ENCODE measurements at regions not wholly inside any gene's neighbourhood (a gene's known extent, or its start where the extent isn't known, plus 50 kb on each side); places are given as distances from the start of the nearest gene placed in this dataset.
"Not testable (repeated sequence)": the region's sequence is repeated elsewhere in the genome, so short reads cannot be mapped to it uniquely, and the experiment has no call there.

DNA sequence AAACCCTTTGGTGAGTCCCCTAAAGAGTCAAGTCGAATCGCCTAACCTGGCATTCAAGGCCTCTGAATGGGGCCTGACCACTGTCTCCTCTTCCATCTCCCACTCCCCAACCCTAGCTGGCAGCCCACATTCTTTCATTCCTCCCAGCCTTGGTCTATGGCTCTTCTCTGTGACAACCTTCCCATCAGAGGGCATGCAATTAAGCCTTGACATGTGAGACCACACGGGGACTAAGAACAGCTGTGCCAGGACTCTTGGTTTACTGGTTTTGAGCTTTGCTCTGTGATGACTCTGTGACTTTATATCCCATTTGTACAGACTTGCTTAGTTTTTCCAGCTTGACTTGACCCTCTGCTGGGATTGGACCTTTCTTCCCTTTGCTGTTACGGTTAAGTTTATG lies 116.6 kb downstream of the BUB3 start:
- no peak for DNase-seq

DNA sequence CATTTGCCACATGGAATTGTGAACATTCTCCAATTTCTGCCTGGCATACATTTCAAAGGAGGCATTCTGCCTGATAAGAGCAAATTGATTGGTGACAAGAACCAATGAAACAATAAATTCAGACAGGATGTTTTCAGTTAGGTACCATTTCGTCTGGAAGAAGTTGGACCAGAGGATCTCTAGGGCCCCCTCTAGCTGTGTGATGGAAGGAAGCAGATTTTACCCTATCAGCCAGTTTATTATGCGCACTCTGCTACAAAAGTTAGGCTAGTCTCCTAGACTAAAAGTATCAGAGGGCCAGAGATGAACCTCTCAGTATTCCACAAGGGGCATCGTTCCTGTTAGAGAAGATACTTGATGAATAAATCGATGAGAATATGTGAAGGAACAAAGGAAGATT lies 118.0 kb downstream of the BUB3 start:
- peak in 1 of 2 donors; percentile 9 for DNase-seq

DNA sequence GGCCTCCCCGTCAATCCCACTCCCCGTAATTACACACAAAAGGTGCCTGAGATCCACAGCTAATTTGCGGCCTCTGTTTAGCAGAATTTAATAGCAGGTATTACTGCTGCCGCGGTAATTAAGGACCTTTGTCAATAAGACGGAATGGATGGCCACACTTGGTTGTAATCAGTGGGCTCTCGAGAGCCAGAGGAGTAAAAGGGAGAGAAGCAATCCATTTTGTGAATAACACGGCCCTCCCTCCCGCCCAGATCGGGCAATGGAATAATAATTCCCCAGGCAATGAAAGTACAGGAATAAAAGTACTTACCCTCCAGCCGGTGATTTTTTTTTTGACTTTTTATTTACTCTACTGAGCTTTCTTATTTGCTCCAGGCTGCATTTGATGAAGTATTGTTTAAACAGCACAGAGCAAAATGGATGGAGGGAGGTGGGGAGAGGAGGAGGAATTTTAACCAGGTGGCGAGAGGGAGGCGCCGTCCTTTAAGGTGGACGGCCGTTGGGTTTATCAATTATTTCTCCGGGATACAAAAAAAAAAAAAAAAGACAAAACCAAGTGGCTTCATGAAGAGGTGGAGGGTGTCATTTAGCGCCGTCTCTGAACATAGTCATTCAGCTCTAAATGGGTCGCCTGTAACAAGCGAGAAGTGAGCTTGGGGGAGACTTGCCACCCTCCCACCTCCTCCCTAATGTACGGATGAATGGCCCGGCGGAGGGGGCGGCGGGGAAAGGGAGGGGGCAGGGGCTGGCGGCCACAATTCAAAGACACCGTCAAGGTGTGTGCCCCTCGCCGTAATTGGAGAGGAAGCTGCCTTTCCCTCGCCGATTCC lies 120.3 kb downstream of the BUB3 start:
- no peak for DNase-seq

DNA sequence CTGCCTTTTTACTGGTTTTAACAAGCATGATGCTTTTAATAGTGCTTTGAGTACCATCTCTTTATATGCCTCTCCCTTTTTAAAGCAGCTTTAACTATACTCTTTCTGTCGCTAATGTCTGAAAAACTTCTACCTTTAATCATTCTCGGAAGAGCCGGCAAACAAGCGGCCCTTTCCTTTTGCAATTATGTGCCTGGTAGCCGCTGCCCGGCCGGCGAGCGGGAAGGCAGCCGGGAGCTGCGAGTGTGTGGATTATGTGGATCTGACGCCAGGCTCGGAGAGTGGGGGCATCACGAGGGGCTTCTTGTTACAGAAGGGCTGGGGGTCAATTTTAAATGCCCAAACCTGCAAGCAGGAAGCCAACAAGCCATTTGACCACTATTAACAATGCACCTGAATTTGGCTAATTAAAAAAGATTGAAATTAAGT lies 120.9 kb downstream of the BUB3 start:
- no peak for DNase-seq

DNA sequence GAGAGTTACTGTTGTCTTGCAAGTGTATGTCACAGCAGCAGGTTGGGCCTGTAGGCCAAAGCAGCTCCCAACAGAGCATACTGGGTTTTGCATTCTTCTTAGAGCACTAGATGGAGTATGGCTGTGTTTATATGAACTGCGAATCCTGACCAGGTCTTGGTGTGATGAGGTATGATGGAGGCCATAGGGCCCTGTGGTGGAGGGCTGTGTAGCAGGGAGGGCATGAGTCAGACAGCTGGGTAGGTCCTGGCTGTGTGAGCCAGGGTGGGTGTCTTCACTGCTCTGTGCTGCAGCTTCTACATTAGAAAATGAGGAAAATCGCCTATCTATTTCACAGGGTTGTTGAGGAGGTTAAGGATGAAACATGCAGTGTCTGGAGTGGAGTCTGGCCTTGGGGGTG lies 124.2 kb downstream of the BUB3 start:
- no peak for DNase-seq

DNA sequence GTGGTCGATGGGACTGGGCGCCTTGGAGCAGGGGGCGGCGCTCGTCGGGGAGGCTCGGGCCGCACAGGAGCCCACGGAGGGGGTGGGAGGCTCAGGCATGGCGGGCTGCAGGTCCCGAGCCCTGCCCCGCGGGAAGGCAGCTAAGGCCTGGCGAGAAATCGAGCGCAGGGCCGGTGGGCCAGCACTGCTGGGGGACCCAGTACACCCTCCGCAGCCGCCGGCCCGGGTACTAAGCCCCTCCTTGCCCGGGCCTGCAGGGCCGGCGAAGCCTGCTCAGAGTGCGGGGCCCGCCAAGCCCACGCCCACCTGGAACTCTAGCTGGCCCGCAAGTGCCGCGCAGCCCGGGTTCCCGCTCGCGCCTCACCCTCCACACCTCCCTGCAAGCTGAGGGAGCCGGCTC lies 129.2 kb downstream of the BUB3 start:
- DNase-seq: not testable (repeated sequence)

DNA sequence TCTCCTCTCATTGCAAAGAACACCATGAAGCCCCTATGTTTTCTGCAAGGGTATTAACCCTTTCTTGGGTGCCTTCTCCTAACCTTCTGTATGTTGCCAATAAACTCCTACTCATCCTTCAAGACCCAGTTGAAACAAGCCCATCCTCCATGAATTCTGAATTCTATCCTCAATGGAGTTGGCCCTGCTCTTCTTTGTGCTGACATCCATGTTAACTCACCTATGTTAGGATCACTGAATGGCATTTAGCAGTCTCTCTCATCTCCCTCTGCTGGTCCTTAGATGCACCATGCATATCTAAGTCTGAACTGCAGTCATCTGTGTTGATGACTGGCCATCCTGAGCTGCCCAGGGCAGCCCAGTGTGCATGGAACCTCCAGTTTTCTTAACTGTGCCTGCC lies 129.8 kb downstream of the BUB3 start:
- no peak for DNase-seq

DNA sequence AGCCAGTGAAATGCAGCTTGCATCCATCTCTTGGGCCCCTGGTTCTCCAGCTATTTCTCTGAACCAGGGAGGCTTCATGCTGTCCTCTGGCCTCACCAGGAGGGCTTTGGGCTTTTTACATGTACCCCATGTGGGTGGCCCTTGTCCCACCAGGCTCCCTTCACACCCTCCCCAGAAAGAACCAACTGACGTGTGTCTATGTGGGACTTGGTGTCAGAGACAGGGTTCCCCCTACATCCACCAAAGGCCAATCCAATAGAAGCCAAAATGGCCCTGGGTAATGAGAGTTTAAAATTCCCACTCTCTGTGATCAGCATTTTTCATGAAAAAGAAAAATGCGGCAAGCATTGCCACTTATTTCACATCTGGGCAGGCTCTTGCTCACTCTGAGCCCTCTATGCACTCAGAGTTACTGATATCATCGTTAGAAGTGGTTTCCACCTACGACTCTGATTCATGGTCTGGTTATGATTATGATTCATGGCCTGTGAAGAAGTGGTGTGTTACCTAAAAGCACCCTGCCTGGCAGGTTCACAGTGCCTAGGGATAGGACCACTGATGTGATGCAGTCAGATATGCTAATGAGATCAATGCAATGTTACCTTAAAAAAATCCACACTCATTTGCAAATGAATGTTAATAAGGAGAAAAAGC lies 133.5 kb downstream of the BUB3 start:
- DNase-seq: no peak

DNA sequence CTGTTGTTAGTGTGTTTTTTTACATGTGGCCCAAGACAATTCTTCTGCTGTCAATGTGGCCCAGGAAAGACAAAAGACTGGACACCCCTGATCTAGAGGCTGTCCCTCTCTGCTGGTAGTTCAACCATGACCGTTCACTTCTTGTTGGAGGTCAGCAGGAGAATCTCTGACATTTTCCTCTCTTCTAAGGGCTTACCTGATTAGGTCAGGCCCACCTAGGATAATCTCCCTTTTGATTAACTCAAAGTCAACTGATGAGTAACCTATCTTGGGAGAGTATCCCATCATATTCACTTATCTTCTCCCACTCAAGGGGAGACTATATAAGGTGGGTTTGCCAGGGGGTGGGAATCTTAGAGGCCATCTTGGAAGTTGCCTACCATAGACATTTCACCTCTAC lies 135.2 kb downstream of the BUB3 start:
- no peak for DNase-seq

DNA sequence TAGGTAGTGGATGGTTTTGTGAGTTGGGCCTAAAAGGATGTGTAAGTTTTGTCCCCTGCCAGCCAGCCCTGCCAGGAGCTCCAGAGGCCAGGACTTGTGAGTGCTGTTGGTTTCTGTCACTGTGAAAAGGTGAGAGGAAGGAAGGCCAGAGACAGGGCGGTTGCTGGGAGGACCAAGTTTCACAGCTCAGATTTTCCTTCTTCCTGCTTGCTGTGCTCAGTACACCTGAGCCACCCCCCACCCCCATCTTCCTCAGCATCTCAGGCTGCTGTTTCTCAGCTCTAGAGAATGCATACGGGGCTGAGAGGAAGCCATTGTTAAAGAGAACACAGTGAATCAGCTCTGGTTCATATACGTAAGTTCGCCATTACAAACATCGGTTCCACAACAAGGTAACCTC lies 139.9 kb downstream of the BUB3 start:
- DNase-seq: no peak

DNA sequence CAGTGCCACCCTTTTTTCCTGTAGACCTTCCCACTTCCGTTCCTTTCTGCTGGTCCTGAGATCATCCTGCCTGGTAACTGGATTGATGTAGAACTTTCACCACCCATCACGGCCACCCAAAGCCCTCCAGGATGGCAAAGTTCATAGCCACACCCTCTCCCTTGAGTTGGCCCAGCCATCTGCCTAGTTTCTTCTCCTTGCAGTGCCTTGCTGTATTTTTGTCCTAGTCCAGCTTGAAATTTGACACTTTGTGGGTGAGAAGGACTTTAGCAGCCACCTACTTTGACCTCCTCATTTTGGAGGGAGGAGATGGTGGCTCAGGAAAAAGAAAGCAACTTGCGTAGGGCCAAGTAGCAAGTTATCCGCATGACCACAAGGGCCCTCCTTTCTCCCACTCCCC lies 140.7 kb downstream of the BUB3 start:
- no peak for DNase-seq

DNA sequence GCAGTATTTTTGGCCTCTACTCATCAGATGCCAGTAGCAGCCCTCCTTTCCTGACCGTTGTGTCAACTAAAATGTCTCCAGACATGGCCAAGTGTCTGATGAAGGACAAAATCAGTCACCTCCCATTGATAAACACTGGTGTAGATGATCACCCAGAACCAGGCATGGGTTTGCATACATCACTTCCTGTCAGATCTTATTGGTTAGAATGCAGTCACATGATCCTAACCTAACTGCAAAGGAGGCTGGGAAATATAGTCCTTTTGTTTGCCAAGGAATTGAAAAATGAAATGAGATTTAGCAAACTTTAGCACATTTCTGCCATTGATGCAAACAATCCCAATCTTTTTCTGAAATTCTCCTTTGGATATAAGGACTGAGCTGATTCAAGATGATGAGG lies 141.4 kb downstream of the BUB3 start:
- peak in 1 of 2 donors; percentile 7 for DNase-seq

DNA sequence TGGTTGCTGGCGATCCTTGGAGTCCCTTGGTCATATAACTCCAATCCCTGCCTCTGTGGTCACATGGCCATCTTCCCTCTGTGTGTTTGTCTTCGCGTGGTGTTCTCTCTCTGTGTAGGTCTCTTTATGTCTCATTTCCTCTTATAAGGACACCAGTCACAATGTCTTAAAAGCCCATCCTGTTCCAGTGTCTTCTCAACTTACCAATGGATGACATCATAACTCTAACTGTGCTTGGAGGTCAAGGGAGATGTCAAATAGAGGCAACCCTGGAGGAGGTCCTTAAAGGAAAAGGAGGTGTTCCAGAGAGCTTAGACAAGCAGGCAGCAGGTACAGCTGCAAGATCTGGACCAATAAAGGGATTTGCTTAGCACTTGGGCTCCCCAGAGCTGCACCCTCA lies 143.0 kb downstream of the BUB3 start:
- no peak for DNase-seq

DNA sequence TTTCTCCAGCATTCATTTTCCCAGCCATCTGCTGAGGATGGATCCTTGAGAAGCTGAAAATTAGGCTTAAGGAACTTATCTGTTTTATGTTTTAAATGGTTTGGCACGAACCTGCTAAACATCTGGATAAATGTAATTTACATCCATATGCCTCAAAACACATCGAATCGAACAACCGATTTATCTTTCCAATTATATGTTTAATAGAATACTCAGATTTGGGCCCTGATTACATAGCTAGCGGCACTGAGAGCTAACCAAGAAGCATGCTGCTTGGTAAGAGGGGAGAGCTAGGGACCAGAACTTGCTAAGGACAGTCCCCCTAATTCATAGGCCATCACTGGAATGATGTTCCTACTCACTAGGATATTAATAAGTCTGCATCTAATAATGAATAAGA lies 144.4 kb downstream of the BUB3 start:
- DNase-seq: no peak

DNA sequence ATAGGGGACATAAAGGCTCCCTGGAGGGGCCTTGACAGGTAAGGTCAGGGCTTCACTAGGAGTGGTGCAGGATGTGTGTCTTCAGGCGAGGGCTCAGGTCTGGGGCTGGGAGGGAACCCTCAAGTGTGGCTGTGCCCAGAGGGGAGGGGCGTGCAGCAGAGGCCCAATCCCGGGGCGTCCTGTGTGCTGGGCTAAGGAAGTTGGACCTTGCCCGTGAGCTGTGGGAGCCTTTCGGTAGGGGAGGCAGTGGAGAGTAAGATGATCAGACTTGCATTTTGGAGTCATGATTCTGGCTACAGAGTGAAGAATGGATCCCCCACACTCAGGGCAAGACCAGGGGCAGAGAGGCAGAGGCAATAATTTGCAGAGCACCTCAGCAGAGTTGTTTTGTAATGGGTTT lies 145.4 kb downstream of the BUB3 start:
- DNase-seq: no peak

DNA sequence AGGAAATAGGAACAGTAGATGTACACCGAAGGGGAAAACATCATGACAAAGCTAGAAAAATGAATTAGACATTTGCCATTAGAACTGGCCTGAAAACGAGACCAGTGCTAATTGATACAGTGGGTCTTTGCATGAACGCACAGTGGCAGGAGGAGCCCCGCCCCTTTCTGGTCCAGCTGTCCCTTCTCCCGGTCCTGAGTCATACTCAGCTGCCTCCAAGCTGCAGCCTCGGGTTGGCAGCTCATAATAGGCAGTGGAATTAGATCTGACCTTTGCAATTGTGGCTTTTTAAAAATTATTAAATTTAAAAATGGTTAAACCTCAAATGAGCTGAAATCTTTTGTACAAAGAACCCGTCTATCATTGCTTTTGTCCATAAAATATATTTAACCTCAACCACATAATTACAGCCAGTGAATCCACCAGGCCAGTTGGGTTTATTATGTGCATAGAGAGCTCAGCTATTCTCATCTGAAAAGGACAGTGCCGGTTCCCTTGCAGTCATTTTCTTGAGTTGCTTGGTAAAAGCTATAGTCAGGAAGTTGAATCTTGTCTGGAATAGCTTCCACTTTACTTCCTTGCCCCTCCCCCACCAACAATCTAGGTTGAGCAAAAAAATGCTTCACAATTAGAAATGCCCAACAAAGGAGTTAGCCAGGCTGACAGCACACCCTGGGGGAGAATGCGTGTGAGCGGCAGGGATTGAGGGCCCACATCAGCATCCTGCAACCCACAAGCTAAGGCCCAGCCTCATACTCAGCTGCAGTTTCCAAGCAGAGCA lies 147.1 kb downstream of the BUB3 start:
- DNase-seq: no peak

DNA sequence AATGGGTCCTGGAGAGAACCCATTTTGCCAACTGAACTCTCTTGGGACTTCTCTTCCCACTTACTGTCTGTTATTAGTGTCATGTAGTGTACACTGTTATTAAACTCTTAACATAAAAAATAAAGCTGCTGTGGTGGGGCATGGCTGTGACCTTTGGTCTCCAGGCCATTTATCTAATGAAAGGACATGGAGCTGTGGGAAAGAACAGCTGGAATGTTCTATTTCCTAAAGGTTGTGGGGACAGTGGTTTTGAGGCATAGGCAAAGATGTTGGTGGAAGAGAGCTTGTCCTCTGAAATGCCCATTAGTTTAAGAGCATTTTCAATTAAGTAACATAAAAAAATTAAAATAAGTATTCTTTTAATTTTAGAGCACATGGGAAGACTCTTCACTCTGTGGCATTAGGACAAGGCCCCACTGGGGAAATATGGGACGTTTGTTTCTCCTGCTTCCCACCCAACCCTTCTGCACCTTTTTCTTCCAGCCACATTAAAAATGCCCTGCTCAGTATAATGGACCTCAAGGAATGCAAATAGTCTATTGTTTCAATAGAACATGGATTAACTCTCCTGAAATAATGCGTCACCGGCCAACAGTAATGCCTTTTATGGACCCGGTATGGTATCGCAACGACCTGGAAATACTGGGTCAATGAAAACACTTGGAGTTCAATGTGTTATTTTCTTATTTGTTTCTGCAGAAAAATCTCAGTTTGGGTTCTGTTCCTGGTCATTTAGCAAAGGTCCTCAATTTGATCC lies 149.6 kb downstream of the BUB3 start:
- DNase-seq: no peak

DNA sequence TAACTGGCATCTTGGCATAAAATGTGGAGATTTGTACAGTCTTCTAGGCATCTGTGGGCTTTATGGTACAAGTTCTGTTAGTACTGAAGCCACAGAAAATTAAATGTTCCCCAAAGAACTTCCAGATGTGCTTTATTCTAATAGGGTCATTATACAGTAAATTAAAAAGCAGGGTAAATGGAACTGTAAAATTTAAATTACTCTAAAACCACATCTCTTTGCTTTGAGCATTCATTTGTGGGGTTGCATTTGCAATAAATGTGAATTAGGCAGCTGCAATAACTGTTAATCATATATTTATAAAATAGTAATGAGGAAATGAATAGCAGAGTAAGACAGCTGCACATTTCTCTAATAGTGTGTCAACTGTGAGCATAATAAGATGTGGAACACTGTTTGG lies 151.5 kb downstream of the BUB3 start:
- no peak for DNase-seq

DNA sequence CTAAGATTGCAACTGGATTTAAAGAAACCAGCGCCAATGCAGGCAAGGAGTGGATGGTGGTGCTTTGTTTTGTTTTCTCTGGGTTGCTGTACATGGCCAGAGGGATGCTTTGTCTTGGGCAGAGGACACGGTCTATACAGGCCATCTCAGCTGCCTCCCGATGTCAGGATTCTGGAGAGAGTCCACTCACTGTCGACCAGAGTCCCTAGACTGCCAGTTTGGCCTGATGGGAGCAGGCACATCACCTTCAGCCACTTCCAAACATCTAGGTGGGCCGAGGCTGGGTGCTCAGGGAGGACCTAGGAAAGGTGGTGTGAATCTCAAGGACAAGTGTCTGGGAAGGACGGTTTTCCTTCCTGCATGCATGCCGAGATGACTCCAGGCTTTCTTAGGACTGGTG lies 152.1 kb downstream of the BUB3 start:
- no peak for DNase-seq

DNA sequence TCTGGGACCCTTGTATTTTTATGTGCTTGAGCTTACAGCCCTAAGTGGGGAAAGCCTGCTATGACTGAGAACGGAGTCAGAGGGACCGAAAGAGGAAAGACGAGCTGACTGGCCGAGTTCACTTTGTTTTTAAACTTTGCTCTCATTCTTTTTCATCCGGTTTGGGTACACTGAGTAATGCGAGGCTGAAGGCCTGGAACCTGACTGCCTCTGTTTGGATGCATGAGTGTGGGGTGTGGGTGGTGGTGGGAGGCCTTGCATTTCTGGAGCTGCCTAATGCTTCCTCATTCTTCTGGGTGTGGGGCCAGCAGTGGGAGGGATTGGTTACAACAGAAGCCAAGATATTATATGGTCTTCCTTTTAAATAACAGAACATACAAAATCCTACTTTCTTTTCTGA lies 155.5 kb downstream of the BUB3 start:
- DNase-seq: no peak

DNA sequence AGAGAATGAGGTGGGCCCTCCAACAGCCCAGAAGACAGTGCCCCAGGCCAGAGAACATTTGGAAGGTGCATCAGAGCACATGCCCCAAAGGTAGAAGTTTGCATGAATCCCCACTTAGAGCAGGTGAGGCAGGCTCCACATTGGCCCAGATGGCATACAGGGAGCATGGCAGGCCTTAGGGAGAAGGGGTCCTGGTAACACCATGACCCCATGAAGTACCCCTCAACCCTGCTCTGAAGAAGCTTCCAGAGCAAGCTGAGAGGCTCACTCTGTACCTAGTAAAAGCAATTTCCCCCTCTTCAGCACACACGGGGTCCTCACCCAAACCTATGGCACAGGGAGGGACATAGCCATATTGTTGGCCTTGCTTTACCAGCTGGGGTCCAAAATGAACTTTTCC lies 162.6 kb downstream of the BUB3 start:
- no peak for DNase-seq

DNA sequence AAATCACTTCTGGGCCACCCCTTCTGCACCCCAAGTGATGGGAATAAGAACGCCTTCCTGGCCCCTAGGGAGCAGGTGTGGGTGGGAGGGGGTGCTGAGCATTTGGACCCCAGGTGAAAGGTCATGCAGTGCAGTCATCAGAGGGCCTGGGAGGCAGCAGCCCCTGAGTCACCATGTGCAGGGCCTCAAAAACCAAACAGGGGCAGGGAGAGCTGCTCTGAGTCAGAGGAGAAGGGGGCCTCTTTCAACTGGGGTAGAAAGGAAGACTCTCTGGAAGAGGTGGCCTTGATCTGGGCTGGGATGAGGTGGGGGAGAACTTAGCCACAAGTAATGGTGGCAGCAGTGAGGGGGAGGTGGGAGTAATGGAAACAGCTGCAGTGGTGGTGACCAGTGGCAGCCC lies 164.3 kb downstream of the BUB3 start:
- DNase-seq: no peak

DNA sequence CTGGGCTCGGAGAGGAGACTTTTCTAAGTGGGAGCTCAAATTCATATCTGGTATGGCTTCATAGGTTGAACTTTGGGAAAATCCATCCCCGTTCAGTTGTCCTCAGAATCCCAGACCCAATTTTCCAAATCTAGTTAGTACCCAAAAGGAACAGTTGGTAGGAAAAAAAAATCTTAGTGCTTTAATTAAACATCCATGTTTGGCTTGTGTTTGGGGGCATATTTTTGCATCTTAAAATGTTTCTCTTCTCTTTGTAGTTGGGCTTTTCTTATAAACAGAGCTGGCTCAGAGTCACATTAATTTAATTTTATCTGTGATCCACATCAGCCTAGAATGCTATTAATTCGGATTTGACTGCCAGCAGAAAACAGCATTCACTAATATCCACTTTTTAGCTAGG lies 165.9 kb downstream of the BUB3 start:
- no peak for DNase-seq

Measured in CD4-positive, alpha-beta T cell treated with Interleukin-4 for 1 hour (primary cell).